ENCODE measurements at regions not wholly inside any gene's neighbourhood (a gene's known extent, or its start where the extent isn't known, plus 50 kb on each side); places are given as distances from the start of the nearest gene placed in this dataset.

- Histone ChIP-seq H3K36me3 (no peaks in the 10 kb centered on the region), H3K4me3 (no peak overlapping the region), H3K4me1 (no peaks in the 10 kb centered on the region), H3K9me3 (no peaks in the 10 kb centered on the region), H3K27ac (no peak overlapping the region), H3K27me3 (no peaks in the 10 kb centered on the region)
- WGBS (ENCODE audit: insufficient coverage, low coverage, low lambda C conversion rate, missing lambda C conversion rate) = 52% methylated on average over 3 of the region's 3 CpGs
- TF ChIP-seq, protein P1, sequence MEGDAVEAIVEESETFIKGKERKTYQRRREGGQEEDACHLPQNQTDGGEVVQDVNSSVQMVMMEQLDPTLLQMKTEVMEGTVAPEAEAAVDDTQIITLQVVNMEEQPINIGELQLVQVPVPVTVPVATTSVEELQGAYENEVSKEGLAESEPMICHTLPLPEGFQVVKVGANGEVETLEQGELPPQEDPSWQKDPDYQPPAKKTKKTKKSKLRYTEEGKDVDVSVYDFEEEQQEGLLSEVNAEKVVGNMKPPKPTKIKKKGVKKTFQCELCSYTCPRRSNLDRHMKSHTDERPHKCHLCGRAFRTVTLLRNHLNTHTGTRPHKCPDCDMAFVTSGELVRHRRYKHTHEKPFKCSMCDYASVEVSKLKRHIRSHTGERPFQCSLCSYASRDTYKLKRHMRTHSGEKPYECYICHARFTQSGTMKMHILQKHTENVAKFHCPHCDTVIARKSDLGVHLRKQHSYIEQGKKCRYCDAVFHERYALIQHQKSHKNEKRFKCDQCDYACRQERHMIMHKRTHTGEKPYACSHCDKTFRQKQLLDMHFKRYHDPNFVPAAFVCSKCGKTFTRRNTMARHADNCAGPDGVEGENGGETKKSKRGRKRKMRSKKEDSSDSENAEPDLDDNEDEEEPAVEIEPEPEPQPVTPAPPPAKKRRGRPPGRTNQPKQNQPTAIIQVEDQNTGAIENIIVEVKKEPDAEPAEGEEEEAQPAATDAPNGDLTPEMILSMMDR (IDR thresholded peaks at IDR 0.05) = no peak
- no peak for TF ChIP-seq POLR2A (IDR thresholded peaks at IDR 0.05)
- intact Hi-C loops (cut with DNase I) = no loop called here
- DNase-seq = no peak
- peak in 1 of 4 donors; percentile 57 for ATAC-seq
Measured at GRCh38 chrX:148371291-148371690, 129.1 kb upstream of the AFF2 start.

DNA sequence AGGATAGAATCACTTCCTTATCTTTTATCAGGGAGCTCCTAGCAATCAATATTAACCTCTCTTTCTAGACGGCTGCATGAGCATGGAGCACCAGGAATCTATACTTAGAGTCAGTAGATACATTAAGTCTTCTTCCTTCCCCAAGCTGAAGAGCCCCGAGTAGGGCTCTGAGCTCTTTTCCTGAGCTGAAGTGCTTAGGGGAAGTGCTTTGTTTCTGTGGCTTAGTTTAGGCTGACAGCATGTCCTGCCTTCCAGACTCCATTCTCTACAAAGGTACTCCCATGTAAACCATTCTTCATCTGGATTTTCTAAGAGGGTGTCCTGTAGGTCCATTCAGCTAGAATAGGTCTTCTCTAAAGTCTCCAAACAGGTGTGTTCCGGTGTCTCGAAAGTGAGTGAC, 127.5 kb upstream of the AFF2 start:
- H3K27me3 ChIP-seq = no peaks in the 10 kb centered on the region
- no peak overlapping the region for H3K27ac ChIP-seq
- DNase-seq (no peak), ATAC-seq (no peak)
- TF ChIP-seq, protein P1 (IDR thresholded peaks at IDR 0.05) = no peak
- TF ChIP-seq POLR2A (IDR thresholded peaks at IDR 0.05) = no peak
- intact Hi-C loops (cut with DNase I) = no loop called here
- H3K9me3 ChIP-seq = no peaks in the 10 kb centered on the region
- WGBS (ENCODE audit: insufficient coverage, low coverage, low lambda C conversion rate, missing lambda C conversion rate) = 46% methylated on average over 3 of the region's 4 CpGs
- H3K36me3 ChIP-seq = no peaks in the 10 kb centered on the region
- no peak overlapping the region for H3K4me3 ChIP-seq
- H3K4me1 ChIP-seq = no peaks in the 10 kb centered on the region

- DNase-seq (no peak), ATAC-seq (no peak)
- intact Hi-C loops (cut with DNase I) = no loop called here
- Histone ChIP-seq H3K4me3 (no peak overlapping the region), H3K27me3 (no peaks in the 10 kb centered on the region), H3K36me3 (no peaks in the 10 kb centered on the region), H3K9me3 (no peaks in the 10 kb centered on the region), H3K27ac (no peak overlapping the region), H3K4me1 (no peaks in the 10 kb centered on the region)
- 87% methylated on average over 3 of the region's 3 CpGs for WGBS (ENCODE audit: insufficient coverage, low coverage, low lambda C conversion rate, missing lambda C conversion rate)
- TF ChIP-seq, protein P1 (IDR thresholded peaks at IDR 0.05) = no peak
- TF ChIP-seq POLR2A (IDR thresholded peaks at IDR 0.05) = no peak
Measured at GRCh38 chrX:148376342-148376741, 124.1 kb upstream of the AFF2 start.

GRCh38 chrX:148380107-148380506, 120.3 kb upstream of the AFF2 start:
- intact Hi-C loops (cut with DNase I) = no loop called here
- H3K4me1 ChIP-seq = no peaks in the 10 kb centered on the region
- WGBS (ENCODE audit: insufficient coverage, low coverage, low lambda C conversion rate, missing lambda C conversion rate) = 35% methylated on average over 3 of the region's 3 CpGs
- ATAC-seq (peak in 2 of 4 donors; percentile 14 to 23), DNase-seq (no peak)
- H3K4me3 ChIP-seq = no peak overlapping the region
- TF ChIP-seq POLR2A (IDR thresholded peaks at IDR 0.05) = no peak
- TF ChIP-seq, protein P1 (IDR thresholded peaks at IDR 0.05) = no peak
- no peaks in the 10 kb centered on the region for H3K36me3 ChIP-seq
- H3K27me3 ChIP-seq = no peaks in the 10 kb centered on the region
- H3K9me3 ChIP-seq = no peaks in the 10 kb centered on the region
- H3K27ac ChIP-seq = no peak overlapping the region
